GM12878 (cell line): ENCODE measurements at regions not wholly inside any gene's neighbourhood (a gene's known extent, or its start where the extent isn't known, plus 50 kb on each side); places are given as distances from the start of the nearest gene placed in this dataset.

Source experiments
- ATAC-seq: fragments of 200-7000 bp; cut with Tn5 transposase; 3 replicates; pipeline ENCODE4 v1.9.1; 2020; ENCODE audit warnings: mild to moderate bottlenecking, moderate library complexity
- BruUV-seq: library from RNA; stranded (reverse); fragments of 400-500 nt; replicated peaks from 2 replicates; lab custom pipeline; 2021; lab: Mats Ljungman, UMichigan
- CTCF ChIA-PET: fragments of 300-600 bp; sonication (Branson Sonifier 250); formaldehyde crosslinking; extraction: SDS; loops from one replicate; lab custom pipeline; 2021; ENCODE audit warnings: inconsistent platforms; lab: Yijun Ruan, JAX
- POLR2A ChIA-PET: fragments of 350-600 bp; formaldehyde crosslinking; extraction: SDS; loops from one replicate; lab custom pipeline; 2021; ENCODE audit warnings: inconsistent platforms; lab: Charles Lee
- RAD21 ChIA-PET: fragments of 300-600 bp; sonication (Branson Sonifier 250); formaldehyde crosslinking; loops from one replicate; lab custom pipeline; 2023; ENCODE audit warnings: antibody characterized with exemption; ENCODE audit not compliant: unreplicated experiment; lab: Charles Lee
- SMC1A ChIA-PET: fragments of 300-600 bp; sonication (Branson Sonifier 250); formaldehyde crosslinking; loops from one replicate; lab custom pipeline; 2023; ENCODE audit not compliant: unreplicated experiment, uncharacterized antibody; lab: Charles Lee
- DNase-seq: peaks from one replicate; pipeline ENCODE4 v3.0.0-alpha.2; 2011; ENCODE audit warnings: low read depth, low spot score
- FAIRE-seq: peaks from 3 replicates; lab custom pipeline; 2011; peaks lifted over from hg19 to GRCh38; lab: Jason Lieb, UNC
- H2AFZ ChIP-seq: 2 replicates; pipeline ENCODE4 v1.6.0; 2011; ENCODE audit warnings: low read depth, low read length, control low read depth; ENCODE audit not compliant: control insufficient read depth
- H3K27ac ChIP-seq: 2 replicates; pipeline ENCODE4 v1.5.1; 2011; ENCODE audit warnings: control low read depth; ENCODE audit not compliant: control insufficient read depth, insufficient read depth
- H3K27me3 ChIP-seq, 2 experiments: replicated peaks in 1 of 2; 2 replicates each; pipeline versions ENCODE4 v1.6.0 to v1.6.1; 2011; ENCODE audit warnings: low read length in 1 of 2; ENCODE audit not compliant: control insufficient read depth in 2 of 2, insufficient read depth in 2 of 2
- H3K36me3 ChIP-seq, 2 experiments: 2 replicates each; pipeline ENCODE4 v1.5.1; 2011; ENCODE audit warnings: low read length in 1 of 2; ENCODE audit not compliant: control insufficient read depth in 2 of 2, insufficient read depth in 2 of 2
- H3K4me1 ChIP-seq: 2 replicates; pipeline ENCODE4 v1.6.1; 2011; ENCODE audit warnings: mild to moderate bottlenecking, low read length, moderate library complexity, mixed read lengths; ENCODE audit not compliant: control insufficient read depth, insufficient read depth
- H3K4me2 ChIP-seq: 2 replicates; pipeline ENCODE4 v1.6.0; 2011; ENCODE audit warnings: control low read depth; ENCODE audit not compliant: control insufficient read depth, insufficient read depth
- H3K4me3 ChIP-seq: fragments of 200-600 bp; sonication (generic); 2 replicates; pipeline ENCODE4 v1.5.1; 2016
- H3K79me2 ChIP-seq: 2 replicates; pipeline ENCODE4 v1.6.0; 2011; ENCODE audit warnings: low read length; ENCODE audit not compliant: control insufficient read depth, insufficient read depth
- H3K9ac ChIP-seq: 2 replicates; pipeline ENCODE4 v1.8.0; 2011; ENCODE audit warnings: low read length, control low read depth, mixed read lengths; ENCODE audit not compliant: control insufficient read depth, insufficient read depth
- H3K9me3 ChIP-seq: replicated peaks from 3 replicates; pipeline ENCODE4 v1.5.1; 2011; ENCODE audit warnings: mild to moderate bottlenecking, low read length; ENCODE audit not compliant: control insufficient read depth, insufficient read depth
- H4K20me1 ChIP-seq: 2 replicates; pipeline ENCODE4 v1.6.0; 2011; ENCODE audit not compliant: control insufficient read depth, insufficient read depth
- CHD2 ChIP-seq: IDR thresholded peaks from 2 replicates; pipeline ENCODE4 v1.6.1; 2011; ENCODE audit warnings: low read depth, low read length, improper control_type of control experiment, borderline replicate concordance
- EZH2 ChIP-seq: IDR thresholded peaks from 2 replicates; pipeline ENCODE4 v1.6.1; 2012; ENCODE audit warnings: low read depth, mild to moderate bottlenecking, control low read depth, inconsistent platforms, low read length, borderline replicate concordance; ENCODE audit not compliant: control insufficient read depth
- KLF5 ChIP-seq: fragments of 450-650 bp; IDR thresholded peaks from 2 replicates; pipeline ENCODE4 v1.6.1; 2014; ENCODE audit warnings: mild to moderate bottlenecking; ENCODE audit not compliant: partially characterized antibody
- RB1 ChIP-seq: fragments of 450-650 bp; formaldehyde crosslinking; IDR thresholded peaks from 2 replicates; pipeline ENCODE4 v1.6.1; 2017; ENCODE audit warnings: mild to moderate bottlenecking, borderline replicate concordance
- RBBP5 ChIP-seq: fragments of 200-600 bp; sonication (generic); conservative IDR thresholded peaks from 2 replicates; pipeline ENCODE4 v1.6.1; 2016
- SMC3 ChIP-seq: IDR thresholded peaks from 2 replicates; pipeline ENCODE4 v1.6.1; 2011; ENCODE audit warnings: low read length, improper control_type of control experiment, borderline replicate concordance
- ZBED1 ChIP-seq: IDR thresholded peaks from 2 replicates; pipeline ENCODE4 v1.6.1; 2016; ENCODE audit warnings: borderline replicate concordance
- ZBTB11 ChIP-seq: fragments of 450-650 bp; formaldehyde crosslinking; IDR thresholded peaks from 2 replicates; pipeline ENCODE4 v1.5.0; 2022; ENCODE audit warnings: mild to moderate bottlenecking, missing genetic modification characterization
- whole genome bisulfite sequencing: methylation state at CpG from one replicate; pipeline ENCODE4 v1.1.6; 2016; ENCODE audit warnings: low lambda C conversion rate; ENCODE audit not compliant: insufficient replicate concordance, insufficient coverage; ENCODE audit errors: missing lambda C conversion rate; 5-methylcytosine and 5-hydroxymethylcytosine counted together
- in situ Hi-C: fragments of 300-500 bp; cut with MboI; formaldehyde crosslinking; loops from 9 replicates; pipeline ENCODE4 v1.14.3; 2018; ENCODE audit warnings: mixed read lengths
- intact Hi-C: fragments of 100-400 bp; cut with micrococcal nuclease; formaldehyde crosslinking; loops from one replicate; pipeline ENCODE4 v1.14.2; 2022; ENCODE audit not compliant: unreplicated experiment

- no peak for TF ChIP-seq RB1
Observed at GRCh38 chr1:78303620-78304019, 187.2 kb upstream of the PTGFR start (continued).

- Histone ChIP-seq H3K4me3 (no peak overlapping the region), H3K27ac (no peak overlapping the region), H4K20me1 (no peaks in the 10 kb centered on the region), H3K4me1 (no peaks in the 10 kb centered on the region), H3K4me2 (no peak overlapping the region), H3K9me3 (no peaks in the 10 kb centered on the region), H2AFZ (no peak overlapping the region), H3K36me3 (no peaks in the 10 kb centered on the region), H3K27me3 (no peaks in the 10 kb centered on the region), H3K9ac (no peak overlapping the region), H3K79me2 (no peaks in the 10 kb centered on the region)
- RAD21 ChIA-PET: no interaction called here
- CTCF ChIA-PET: interaction anchor here (1.1 kb wide), 1 partner anchor 29 kb away, joined by 3 read pairs; no protein-coding TSS in a partner anchor
- in situ Hi-C loops (no loop called here), intact Hi-C loops (no loop called here)
- POLR2A ChIA-PET: no interaction called here
- FAIRE-seq (no peak), DNase-seq (no peak), ATAC-seq (no peak)
- 0% methylated on average over 1 of the region's 1 CpG for WGBS
- no TSS peak for BruUV-seq
- TF ChIP-seq KLF5 (no peak), ZBED1 (no peak), EZH2 (no peak), ZBTB11 (CRISPR knock-in tag) (no peak), SMC3 (no peak), CHD2 (no peak), RBBP5 (no peak)
- SMC1A ChIA-PET: interaction anchor here (1.1 kb wide), 1 partner anchor 112 kb away, joined by 3 read pairs; no protein-coding TSS in a partner anchor
Observed at GRCh38 chr1:78304341-78304740, 186.4 kb upstream of the PTGFR start.
